SKM-1 treated with dmso at 0.1 percent for 144 hours (cell line): ENCODE measurements at regions not wholly inside any gene's neighbourhood (a gene's known extent, or its start where the extent isn't known, plus 50 kb on each side); places are given as distances from the start of the nearest gene placed in this dataset.
"Not testable (repeated sequence)": the region's sequence is repeated elsewhere in the genome, so short reads cannot be mapped to it uniquely, and the experiment has no call there.

Experiments used
- DNase-seq: peaks from one replicate; lab custom pipeline; 2025; ENCODE audit not compliant: unreplicated experiment; lab: John Stamatoyannopoulos, UW

DNA sequence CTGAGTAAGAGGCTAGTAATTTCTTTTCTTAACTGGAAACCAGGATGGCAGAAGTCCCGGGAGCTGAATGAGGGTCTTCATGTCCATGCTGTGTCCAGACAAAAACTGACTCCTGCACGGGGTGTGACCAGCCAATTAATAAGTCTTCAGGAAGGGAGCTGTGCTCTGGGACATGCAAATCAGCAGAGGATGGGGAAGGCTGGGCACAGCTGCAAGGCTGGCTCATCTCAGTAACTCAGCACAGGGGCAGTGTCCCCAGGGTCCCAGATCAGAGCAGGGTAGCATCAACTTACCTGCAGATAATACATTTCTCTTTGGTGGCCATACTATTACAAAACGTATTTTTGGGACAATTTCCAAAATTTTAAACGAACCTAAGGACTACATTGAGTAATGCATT is 595.6 kb downstream of the RPIA start:
- not testable (repeated sequence) for DNase-seq

DNA sequence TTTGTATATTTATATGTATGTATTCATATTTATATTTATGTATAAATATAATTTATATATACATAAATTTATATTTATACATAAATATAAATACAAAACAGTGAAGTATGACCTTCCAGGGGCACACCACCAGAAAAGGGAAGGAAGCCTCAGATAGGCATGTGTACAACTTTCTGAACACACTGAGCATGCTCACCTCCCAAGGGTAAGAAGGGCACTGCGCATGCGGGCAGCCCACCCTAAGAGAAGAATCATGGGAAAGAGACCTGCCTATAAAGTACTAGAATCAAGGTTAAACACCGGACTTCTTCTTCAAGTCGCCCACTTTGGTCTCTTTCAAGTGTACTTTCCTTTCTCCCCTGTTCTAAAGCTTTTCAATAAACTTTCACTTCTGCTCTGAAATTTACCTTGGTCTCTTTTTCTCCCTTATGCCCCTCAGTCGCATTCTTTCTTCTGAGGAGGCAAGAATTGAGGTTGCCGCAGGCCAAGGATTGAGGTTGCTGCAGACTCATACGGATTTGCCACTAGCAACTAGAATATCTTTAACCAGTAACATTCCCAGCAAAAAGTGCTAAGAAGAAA is 600.3 kb downstream of the RPIA start:
- not testable (repeated sequence) for DNase-seq

DNA sequence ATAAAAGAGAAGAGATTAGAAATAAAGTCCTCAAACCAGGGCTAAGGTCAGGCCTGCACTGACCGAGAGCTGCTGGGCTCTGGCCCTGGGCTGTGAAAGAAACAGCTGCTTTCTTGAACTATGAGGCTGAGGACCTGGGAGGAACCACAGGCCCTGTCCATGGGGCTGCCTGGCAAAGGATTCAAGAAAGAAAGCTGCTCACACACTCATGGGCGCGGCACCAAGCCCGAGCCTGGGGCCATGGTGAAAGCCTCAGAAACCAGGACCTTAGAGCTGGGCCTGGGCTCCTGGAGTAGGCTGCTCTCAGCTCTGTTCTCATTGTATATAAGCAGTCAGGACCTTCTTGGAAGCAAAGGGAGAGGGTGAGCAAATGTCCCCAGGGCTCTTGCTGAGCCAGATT is 601.9 kb downstream of the RPIA start:
- DNase-seq = not testable (repeated sequence)

DNA sequence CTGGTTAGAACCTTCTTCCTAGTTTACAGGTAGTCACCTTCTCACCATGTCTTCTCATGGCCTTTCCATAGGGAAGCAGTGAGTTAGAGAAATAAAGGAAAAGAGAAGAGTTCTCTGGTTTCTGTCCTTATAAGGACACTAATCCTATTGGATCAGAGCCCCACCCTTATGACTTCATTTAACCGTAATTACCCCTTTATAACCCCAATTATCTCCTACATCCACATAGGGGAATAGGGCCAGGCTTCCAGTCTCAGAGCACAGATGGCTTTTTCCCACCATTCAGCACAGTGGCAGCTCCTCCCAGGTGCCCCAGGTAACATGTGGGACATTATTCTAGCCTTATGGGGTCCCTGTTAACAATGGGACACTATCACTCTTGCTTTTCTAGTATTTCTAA is 602.9 kb downstream of the RPIA start:
- DNase-seq = not testable (repeated sequence)

DNA sequence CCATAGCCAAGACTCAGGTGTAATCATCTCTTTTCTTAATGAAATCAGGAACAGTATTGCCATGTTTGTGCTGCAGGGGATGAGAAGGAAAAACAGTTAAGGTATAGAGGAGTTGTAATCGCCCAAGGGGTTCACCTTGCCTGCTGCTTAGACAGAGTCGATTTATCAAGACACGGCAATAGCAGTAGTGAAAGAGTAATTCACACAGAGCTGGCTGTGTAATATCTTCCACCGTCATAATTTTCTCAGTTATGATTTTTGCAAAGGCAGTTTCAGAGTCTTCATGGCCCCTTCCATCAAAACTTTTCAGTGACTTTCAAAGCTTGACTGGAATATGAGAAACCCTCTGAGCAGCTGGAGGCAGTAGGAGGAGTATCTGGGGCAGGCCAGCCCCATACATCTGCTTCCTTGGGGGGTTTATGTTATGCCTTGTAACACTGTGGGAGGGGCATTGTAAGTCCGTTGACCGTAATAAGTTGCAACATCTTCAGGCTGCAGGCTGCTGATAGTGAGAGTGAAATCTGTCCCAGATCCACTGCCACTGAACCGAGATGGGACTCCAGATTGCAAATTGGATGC is 605.4 kb downstream of the RPIA start:
- DNase-seq = not testable (repeated sequence)

DNA sequence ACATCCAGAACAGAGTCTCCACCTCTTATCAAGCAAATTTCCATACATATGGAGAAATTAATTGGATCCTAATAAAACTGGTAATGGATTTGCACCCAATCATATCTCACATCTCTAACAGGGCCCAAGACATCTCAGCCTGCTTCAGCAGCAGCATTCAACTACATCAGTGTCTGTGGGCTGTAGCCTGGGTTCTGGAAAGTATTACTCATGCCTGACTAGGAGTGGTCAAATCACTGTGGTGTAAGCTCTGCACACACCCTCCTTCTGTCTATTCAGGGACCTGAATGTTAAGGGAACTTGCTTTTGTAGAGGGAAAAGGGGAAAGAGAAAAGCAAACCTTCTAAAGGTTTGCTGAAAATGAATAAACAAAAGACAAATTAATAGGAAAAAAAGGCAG is 607.7 kb downstream of the RPIA start:
- DNase-seq = not testable (repeated sequence)

DNA sequence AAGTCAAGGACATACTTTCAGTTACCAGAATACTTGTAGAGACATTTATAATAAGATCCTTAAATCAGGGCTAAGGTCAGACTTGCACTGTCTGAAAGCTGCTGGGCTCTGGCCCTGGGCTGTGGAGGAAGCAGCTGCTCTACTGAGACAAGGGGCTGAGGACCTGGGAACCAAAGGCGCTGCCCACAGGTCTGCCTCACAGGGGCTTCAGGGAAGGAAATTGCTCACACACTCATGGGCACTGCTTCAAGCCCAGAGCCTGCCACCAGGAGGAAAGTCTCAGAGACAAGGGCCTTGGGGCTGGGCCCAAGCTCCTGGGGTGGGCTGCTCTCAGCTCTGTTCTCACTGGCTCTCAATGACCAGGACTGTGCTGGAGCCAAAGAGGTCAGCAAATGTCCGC is 614.1 kb downstream of the RPIA start:
- not testable (repeated sequence) for DNase-seq

DNA sequence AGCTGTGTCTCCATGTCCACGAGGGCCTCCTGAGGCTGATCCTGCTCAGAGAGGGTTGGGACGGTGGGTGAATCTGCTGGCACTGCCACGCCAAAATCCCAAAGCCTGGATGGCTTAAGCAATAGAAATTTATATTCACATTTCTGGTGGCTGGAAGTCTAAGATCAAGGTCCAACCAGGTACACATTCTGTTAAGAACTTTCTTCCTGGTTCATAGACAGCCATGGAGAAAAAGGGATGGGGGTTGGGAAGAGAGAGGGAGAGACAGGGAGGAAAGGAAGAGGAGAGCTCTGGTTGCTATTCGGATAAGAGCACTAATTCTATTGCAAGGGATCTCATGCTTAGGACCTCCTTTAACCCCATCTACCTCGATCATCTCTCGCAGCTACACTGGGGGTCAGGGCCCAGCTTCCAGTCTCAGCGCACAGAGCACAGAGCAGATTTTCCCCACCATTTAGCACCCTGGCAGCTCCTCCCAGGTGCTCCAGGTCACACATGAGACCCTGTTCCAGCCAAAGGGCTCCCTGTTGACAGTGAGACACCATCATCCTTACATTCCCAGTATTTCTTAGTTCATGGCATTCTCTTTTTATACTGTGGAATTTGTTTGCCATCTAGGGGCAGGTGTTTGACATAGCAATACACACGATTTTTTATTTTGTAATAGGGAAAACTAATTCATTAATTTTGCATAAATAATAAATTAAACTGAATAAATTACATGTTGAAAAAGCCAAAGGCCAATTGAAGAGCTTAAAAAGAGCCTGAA is 615.6 kb downstream of the RPIA start:
- not testable (repeated sequence) for DNase-seq

DNA sequence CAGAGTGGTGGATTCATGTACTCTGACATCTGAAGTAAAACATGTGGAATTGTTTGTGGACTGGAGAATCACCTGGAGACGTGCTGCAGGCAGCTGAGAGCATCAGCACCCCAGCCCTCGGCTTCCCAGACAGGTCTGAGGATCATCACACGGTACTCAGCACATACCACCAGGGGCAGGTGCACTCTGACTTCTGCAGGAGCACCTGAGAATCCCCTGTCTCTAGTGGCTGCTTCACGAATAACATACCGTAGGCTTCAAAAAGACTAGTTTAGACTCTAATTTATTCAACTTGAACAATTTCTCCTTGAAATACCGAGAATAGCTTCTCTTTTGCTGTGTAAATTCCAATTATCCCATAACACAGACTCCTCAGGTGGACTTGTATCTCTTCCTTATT is 627.5 kb downstream of the RPIA start:
- not testable (repeated sequence) for DNase-seq

DNA sequence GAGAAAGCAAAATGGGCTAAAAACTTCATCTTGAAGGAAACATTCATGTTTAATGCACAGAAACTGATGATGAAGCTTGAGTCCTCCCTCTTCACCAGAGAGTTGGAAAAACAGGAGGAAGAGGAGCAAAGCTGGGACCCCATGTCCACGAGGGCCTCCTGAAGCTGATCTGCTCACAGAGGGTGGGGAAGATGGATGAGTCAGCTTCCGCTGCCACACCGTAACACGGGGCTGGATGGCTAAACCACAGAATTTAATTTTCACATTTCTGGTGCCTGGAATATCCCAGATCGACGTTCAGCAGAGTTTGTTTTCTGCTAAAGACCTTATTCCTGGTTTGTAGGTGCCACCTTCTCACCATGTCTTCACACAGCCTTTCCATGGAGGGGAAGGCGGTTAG is 634.4 kb downstream of the RPIA start:
- DNase-seq = not testable (repeated sequence)

DNA sequence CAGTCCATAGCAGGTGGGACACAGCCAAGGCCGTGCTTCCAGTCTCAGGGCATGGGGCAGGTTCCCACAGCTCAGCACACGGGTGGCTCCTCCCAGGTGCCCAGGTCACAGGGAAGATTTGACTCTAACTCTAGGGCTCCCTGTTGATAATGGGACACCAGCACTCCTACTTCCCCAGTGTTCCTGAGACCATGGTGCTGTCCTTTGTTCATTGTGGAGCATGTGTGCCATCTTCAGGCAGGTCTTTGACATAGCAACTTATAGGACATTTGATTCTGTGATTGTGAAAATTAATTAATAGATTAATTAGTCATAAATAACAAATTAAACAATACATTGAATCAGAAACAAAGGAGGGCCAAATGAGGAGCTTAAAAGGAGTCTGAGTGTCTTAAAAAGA is 635.0 kb downstream of the RPIA start:
- DNase-seq = not testable (repeated sequence)

DNA sequence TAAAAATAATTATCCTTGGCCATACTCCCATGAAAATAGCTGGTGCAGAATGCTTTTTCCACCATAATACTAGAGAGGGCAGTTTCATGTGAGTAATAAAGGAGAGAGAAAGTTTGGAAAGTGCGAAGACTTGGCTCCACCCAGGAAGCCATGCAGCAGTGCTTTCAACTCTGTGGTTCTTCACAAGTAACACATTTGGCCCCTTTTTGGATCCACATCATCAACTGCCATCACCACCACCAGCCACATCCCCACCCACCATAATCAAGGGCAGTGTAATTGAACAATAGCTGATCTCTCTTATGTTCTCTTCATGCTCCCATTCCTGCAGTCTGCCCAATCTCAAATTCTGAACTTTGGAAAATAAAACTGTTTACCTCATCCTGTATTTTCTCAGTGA is 637.3 kb downstream of the RPIA start:
- not testable (repeated sequence) for DNase-seq
